Astrocyte (in vitro differentiated cells and primary cell): ENCODE measurements at regions not wholly inside any gene's neighbourhood (a gene's known extent, or its start where the extent isn't known, plus 50 kb on each side); places are given as distances from the start of the nearest gene placed in this dataset.

Source experiments
- DNase-seq: peaks from one replicate; pipeline ENCODE4 v3.0.0-alpha.2; 2010; ENCODE audit warnings: low read depth
- FAIRE-seq: peaks from 2 replicates; lab custom pipeline; 2011; peaks lifted over from hg19 to GRCh38; lab: Jason Lieb, UNC
- H2AFZ ChIP-seq: 2 replicates; pipeline ENCODE4 v1.6.0; 2012; ENCODE audit warnings: low read depth, low read length, inconsistent platforms
- H3K27ac ChIP-seq: 2 replicates; pipeline ENCODE4 v1.5.1; 2011; ENCODE audit warnings: low read depth, low read length, inconsistent platforms
- H3K27me3 ChIP-seq: 2 replicates; pipeline ENCODE4 v1.6.0; 2011; ENCODE audit warnings: low read length, inconsistent platforms; ENCODE audit not compliant: insufficient read depth
- H3K36me3 ChIP-seq: 2 replicates; pipeline ENCODE4 v1.5.1; 2011; ENCODE audit warnings: low read length, inconsistent platforms; ENCODE audit not compliant: insufficient read depth
- H3K4me1 ChIP-seq: 2 replicates; pipeline ENCODE4 v1.5.1; 2011; ENCODE audit warnings: low read length, inconsistent platforms; ENCODE audit not compliant: insufficient read depth
- H3K4me2 ChIP-seq: 2 replicates; pipeline ENCODE4 v1.6.0; 2012; ENCODE audit warnings: low read length, inconsistent platforms
- H3K4me3 ChIP-seq: 2 replicates; pipeline ENCODE4 v1.5.1; 2011; ENCODE audit warnings: low read depth, mild to moderate bottlenecking, low read length, inconsistent platforms; ENCODE audit not compliant: insufficient read depth
- H3K79me2 ChIP-seq: 2 replicates; pipeline ENCODE4 v1.6.0; 2012; ENCODE audit warnings: mild to moderate bottlenecking, low read length, inconsistent platforms; ENCODE audit not compliant: insufficient read depth
- H3K9ac ChIP-seq: 2 replicates; pipeline ENCODE4 v1.6.0; 2012; ENCODE audit warnings: mild to moderate bottlenecking, low read length, inconsistent platforms
- H3K9me3 ChIP-seq: 2 replicates; pipeline ENCODE4 v1.5.1; 2012; ENCODE audit warnings: low read depth, mild to moderate bottlenecking, low read length, inconsistent platforms; ENCODE audit not compliant: insufficient read depth
- H4K20me1 ChIP-seq: 2 replicates; pipeline ENCODE4 v1.6.0; 2012; ENCODE audit warnings: low read length, inconsistent platforms; ENCODE audit not compliant: insufficient read depth
- H3K27ac Mint-ChIP-seq: one replicate; pipeline ENCODE4 v1.8.0; 2021; ENCODE audit warnings: mild to moderate bottlenecking, mixed read lengths; ENCODE audit not compliant: unreplicated experiment
- H3K27me3 Mint-ChIP-seq: one replicate; pipeline ENCODE4 v1.8.0; 2021; ENCODE audit warnings: low read depth, mixed read lengths; ENCODE audit not compliant: unreplicated experiment
- H3K36me3 Mint-ChIP-seq: one replicate; pipeline ENCODE4 v1.8.0; 2021; ENCODE audit warnings: low read depth, mixed read lengths; ENCODE audit not compliant: unreplicated experiment
- H3K4me1 Mint-ChIP-seq: one replicate; pipeline ENCODE4 v1.8.0; 2021; ENCODE audit warnings: low read depth, mixed read lengths; ENCODE audit not compliant: unreplicated experiment
- H3K4me3 Mint-ChIP-seq: one replicate; pipeline ENCODE4 v1.8.0; 2021; ENCODE audit warnings: mild to moderate bottlenecking, moderate library complexity, mixed read lengths; ENCODE audit not compliant: unreplicated experiment
- H3K9me3 Mint-ChIP-seq: one replicate; pipeline ENCODE4 v1.8.0; 2021; ENCODE audit warnings: mild to moderate bottlenecking, mixed read lengths; ENCODE audit not compliant: unreplicated experiment
- CTCF ChIP-seq: IDR thresholded peaks from 2 replicates; pipeline ENCODE4 v1.5.1; 2011; ENCODE audit warnings: low read depth, mild to moderate bottlenecking, inconsistent platforms, low read length, moderate library complexity; ENCODE audit not compliant: insufficient read depth
- EZH2 ChIP-seq: IDR thresholded peaks from 2 replicates; pipeline ENCODE4 v1.6.1; 2012; ENCODE audit warnings: mild to moderate bottlenecking, low read length, inconsistent platforms; ENCODE audit not compliant: insufficient read depth

GRCh38 chr6:67538032-67538431 is 1097.0 kb upstream of the ADGRB3 start:
- H3K9me3 Mint-ChIP-seq: peaks cover 10% of the 10 kb centered on the region
- H3K27me3 Mint-ChIP-seq: no peaks in the 10 kb centered on the region
- Histone ChIP-seq H3K79me2 (no peaks in the 10 kb centered on the region), H3K4me3 (no peak overlapping the region), H3K36me3 (no peaks in the 10 kb centered on the region), H3K27me3 (no peaks in the 10 kb centered on the region), H4K20me1 (no peaks in the 10 kb centered on the region), H3K27ac (no peak overlapping the region), H2AFZ (no peak overlapping the region), H3K9me3 (peaks cover 7% of the 10 kb centered on the region), H3K4me2 (no peak overlapping the region), H3K9ac (no peak overlapping the region), H3K4me1 (no peaks in the 10 kb centered on the region)
- H3K36me3 Mint-ChIP-seq: peaks cover 2% of the 10 kb centered on the region
- H3K27ac Mint-ChIP-seq: no peak overlapping the region
- FAIRE-seq (no peak), DNase-seq (no peak)
- H3K4me3 Mint-ChIP-seq: no peak overlapping the region
- H3K4me1 Mint-ChIP-seq: peaks cover 1% of the 10 kb centered on the region
- no peak for TF ChIP-seq CTCF
- TF ChIP-seq EZH2: no peak

- no peak overlapping the region for H3K4me3 Mint-ChIP-seq
- no peaks in the 10 kb centered on the region for H3K4me1 ChIP-seq
- H3K36me3 ChIP-seq: no peaks in the 10 kb centered on the region
- H3K9me3 Mint-ChIP-seq: peaks cover 3% of the 10 kb centered on the region
- H3K79me2 ChIP-seq: no peaks in the 10 kb centered on the region
- TF ChIP-seq CTCF: no peak
- no peak for TF ChIP-seq EZH2
- H3K27me3 ChIP-seq: no peaks in the 10 kb centered on the region
- no peaks in the 10 kb centered on the region for H3K36me3 Mint-ChIP-seq
- H2AFZ ChIP-seq: no peak overlapping the region
- no peaks in the 10 kb centered on the region for H3K27me3 Mint-ChIP-seq
- DNase-seq (peak; percentile 60), FAIRE-seq (no peak)
- no peaks in the 10 kb centered on the region for H4K20me1 ChIP-seq
- H3K9me3 ChIP-seq: peaks cover 4% of the 10 kb centered on the region
- H3K27ac ChIP-seq: no peak overlapping the region
- no peak overlapping the region for H3K27ac Mint-ChIP-seq
- H3K4me1 Mint-ChIP-seq: no peaks in the 10 kb centered on the region
- H3K4me3 ChIP-seq: no peak overlapping the region
- no peak overlapping the region for H3K4me2 ChIP-seq
- H3K9ac ChIP-seq: no peak overlapping the region
Observed at GRCh38 chr6:67535946-67536345, 1099.1 kb upstream of the ADGRB3 start.

- H3K4me3 ChIP-seq: no peak overlapping the region
- no peaks in the 10 kb centered on the region for H3K27me3 Mint-ChIP-seq
- no peak overlapping the region for H3K27ac Mint-ChIP-seq
- H3K36me3 ChIP-seq: no peaks in the 10 kb centered on the region
- no peaks in the 10 kb centered on the region for H3K9me3 ChIP-seq
- H3K27me3 ChIP-seq: no peaks in the 10 kb centered on the region
- no peaks in the 10 kb centered on the region for H3K4me1 Mint-ChIP-seq
- no peak overlapping the region for H3K4me2 ChIP-seq
- H3K27ac ChIP-seq: no peak overlapping the region
- FAIRE-seq: no peak
- no peak overlapping the region for H3K9ac ChIP-seq
- H2AFZ ChIP-seq: no peak overlapping the region
- H4K20me1 ChIP-seq: no peaks in the 10 kb centered on the region
- H3K36me3 Mint-ChIP-seq: no peaks in the 10 kb centered on the region
- no peak overlapping the region for H3K4me3 Mint-ChIP-seq
- peaks cover 4% of the 10 kb centered on the region for H3K9me3 Mint-ChIP-seq
- H3K4me1 ChIP-seq: no peaks in the 10 kb centered on the region
- H3K79me2 ChIP-seq: no peaks in the 10 kb centered on the region
- DNase-seq: no peak
- TF ChIP-seq EZH2: no peak
- TF ChIP-seq CTCF: no peak
Observed at GRCh38 chr6:67506352-67506751, 1128.7 kb upstream of the ADGRB3 start.
